Adrenal gland (tissue), 5 donors: ENCODE measurements at regions not wholly inside any gene's neighbourhood (a gene's known extent, or its start where the extent isn't known, plus 50 kb on each side); places are given as distances from the start of the nearest gene placed in this dataset.

Experiments
- CTCF ChIP-seq, 6 experiments: fragments of 450-650 bp in 4 of 6; fragments of 200-600 bp in 2 of 6; sonication (generic) in 1 of 6; IDR thresholded peaks; 1 replicate in 5 of 6; 2 replicates in 1 of 6; pipeline versions ENCODE4 v1.5.1 to v1.8.0; 2016 to 2021; ENCODE audit warnings: antibody characterized with exemption in 6 of 6, mild to moderate bottlenecking in 2 of 6, moderate library complexity in 1 of 6
- POLR2A ChIP-seq, 2 donors: fragments of 450-650 bp; IDR thresholded peaks; one replicate each; pipeline ENCODE4 v1.6.1; 2017; ENCODE audit warnings: antibody characterized with exemption in 2 of 2, mild to moderate bottlenecking in 2 of 2, moderate library complexity in 1 of 2
- donor health status: DM: no; HTN: no; CAD: no.

- TF ChIP-seq CTCF (IDR thresholded peaks at IDR 0.05) (no peak), POLR2A (IDR thresholded peaks at IDR 0.05) (no peak)
Measured at GRCh38 chr12:93148412-93148811, 219.3 kb upstream of the EEA1 start.
